Panc1 (cell line): ENCODE measurements at regions not wholly inside any gene's neighbourhood (a gene's known extent, or its start where the extent isn't known, plus 50 kb on each side); places are given as distances from the start of the nearest gene placed in this dataset.

ENCODE experiments used
- ATAC-seq: fragments of 200-7000 bp; cut with Tn5 transposase; 2 replicates; pipeline ENCODE4 v1.9.1; 2020; ENCODE audit warnings: mild to moderate bottlenecking, moderate library complexity
- BruUV-seq: library from RNA; stranded (reverse); fragments of 400-500 nt; replicated peaks from 2 replicates; lab custom pipeline; 2021; lab: Mats Ljungman, UMichigan
- CTCF ChIA-PET: fragments of 300-600 bp; sonication (Branson Sonifier 250); formaldehyde crosslinking; loops from one replicate; lab custom pipeline; 2022; ENCODE audit warnings: antibody characterized with exemption; lab: Charles Lee
- POLR2A ChIA-PET: fragments of 300-600 bp; sonication (Branson Sonifier 250); formaldehyde crosslinking; loops from one replicate; lab custom pipeline; 2022; ENCODE audit warnings: antibody characterized with exemption; lab: Charles Lee
- DNase-seq: peaks from one replicate; pipeline ENCODE4 v3.0.0-alpha.2; 2010; ENCODE audit warnings: low read depth, low spot score
- H3K27ac ChIP-seq: 2 replicates; pipeline ENCODE4 v1.5.1; 2011; ENCODE audit warnings: mild to moderate bottlenecking, low read length, inconsistent platforms
- H3K27me3 ChIP-seq: fragments of 200-500 bp; sonication (Bioruptor generic); 2 replicates; pipeline ENCODE4 v1.6.0; 2014; ENCODE audit warnings: low read length, inconsistent platforms; ENCODE audit not compliant: control insufficient read depth, insufficient read depth
- H3K36me3 ChIP-seq: fragments of 200-500 bp; sonication (Bioruptor generic); 2 replicates; pipeline ENCODE4 v1.5.1; 2014; ENCODE audit warnings: inconsistent platforms, mild to moderate bottlenecking, low read length, moderate library complexity; ENCODE audit not compliant: control insufficient read depth, insufficient read depth
- H3K4me1 ChIP-seq: 2 replicates; pipeline ENCODE4 v1.5.1; 2011; ENCODE audit warnings: inconsistent platforms, mild to moderate bottlenecking, low read length, moderate library complexity; ENCODE audit not compliant: control insufficient read depth, insufficient read depth
- H3K4me3 ChIP-seq, 2 experiments: 2 replicates each; pipeline ENCODE4 v1.5.1; 2011 to 2012; ENCODE audit warnings: low read depth in 2 of 2, low read length in 2 of 2, mild to moderate bottlenecking in 2 of 2, inconsistent platforms in 1 of 2, moderate library complexity in 1 of 2
- H3K9me3 ChIP-seq: fragments of 200-500 bp; sonication (Bioruptor generic); 2 replicates; pipeline ENCODE4 v1.5.1; 2014; ENCODE audit warnings: low read depth, mild to moderate bottlenecking, inconsistent platforms, low read length, moderate library complexity; ENCODE audit not compliant: control insufficient read depth, insufficient read depth
- POLR2AphosphoS5 ChIP-seq: IDR thresholded peaks from 2 replicates; pipeline ENCODE4 v1.6.1; 2012; ENCODE audit warnings: mild to moderate bottlenecking, low read depth, low read length, moderate library complexity
- SIN3A ChIP-seq: IDR thresholded peaks from 2 replicates; pipeline ENCODE4 v1.6.1; 2012; ENCODE audit warnings: low read depth, mild to moderate bottlenecking, low read length, moderate library complexity, borderline replicate concordance; ENCODE audit not compliant: insufficient read depth
- TCF7L2 ChIP-seq: IDR thresholded peaks from 2 replicates; pipeline ENCODE4 v1.6.1; 2011; ENCODE audit warnings: mild to moderate bottlenecking, low read depth, low read length, inconsistent platforms
- in situ Hi-C: cut with HindIII; loops from 2 replicates; pipeline ENCODE4 v1.10.0; 2016; ENCODE audit warnings: low sequenced_read_pairs, low pct_unique_long_range_greater_than_20kb
- intact Hi-C: fragments of 100-400 bp; cut with micrococcal nuclease; formaldehyde crosslinking; loops from one replicate; pipeline ENCODE4 v1.10.0; 2022; ENCODE audit not compliant: unreplicated experiment
- TF ChIP-seq, protein P1 (sequence below): fragments of 450-650 bp; IDR thresholded peaks from 2 replicates; pipeline ENCODE4 v1.5.1; 2017; ENCODE audit warnings: mild to moderate bottlenecking
- TF ChIP-seq, protein P2 (sequence below), 2 experiments: IDR thresholded peaks; 2 replicates each; pipeline ENCODE4 v1.6.1; 2011 to 2012; ENCODE audit warnings: low read depth in 2 of 2, control low read depth in 1 of 2, low read length in 1 of 2, mild to moderate bottlenecking in 1 of 2, moderate library complexity in 1 of 2; ENCODE audit not compliant: insufficient read depth in 1 of 2

DNA sequence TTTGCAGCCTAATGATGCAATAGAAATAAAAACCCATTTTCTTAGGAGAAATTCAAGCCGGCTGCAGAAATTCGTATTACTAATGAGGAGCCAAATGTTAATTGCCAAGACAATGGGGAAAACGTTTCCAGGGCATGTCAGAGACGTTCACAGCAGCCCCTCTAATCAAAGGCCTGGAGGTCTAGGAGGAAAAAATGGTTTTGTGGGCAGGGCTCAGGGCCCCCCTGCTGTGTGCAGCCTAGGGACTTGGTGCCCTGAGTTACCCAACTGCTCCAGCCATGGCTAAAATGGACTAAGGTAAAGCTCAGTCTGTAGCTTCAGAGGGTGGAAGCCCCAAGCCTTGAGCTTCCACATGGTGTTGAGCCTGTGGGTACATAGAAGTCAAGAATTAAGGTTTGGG is 461.4 kb downstream of the FAT4 start:
- Histone ChIP-seq H3K27ac (no peak overlapping the region), H3K4me1 (no peaks in the 10 kb centered on the region), H3K9me3 (no peaks in the 10 kb centered on the region), H3K4me3 (no peak overlapping the region), H3K27me3 (no peaks in the 10 kb centered on the region), H3K36me3 (no peaks in the 10 kb centered on the region)
- ChIA-PET CTCF (no interaction called here), POLR2A (no interaction called here)
- in situ Hi-C loops (no loop called here), intact Hi-C loops (no loop called here)
- TF ChIP-seq, protein P1, sequence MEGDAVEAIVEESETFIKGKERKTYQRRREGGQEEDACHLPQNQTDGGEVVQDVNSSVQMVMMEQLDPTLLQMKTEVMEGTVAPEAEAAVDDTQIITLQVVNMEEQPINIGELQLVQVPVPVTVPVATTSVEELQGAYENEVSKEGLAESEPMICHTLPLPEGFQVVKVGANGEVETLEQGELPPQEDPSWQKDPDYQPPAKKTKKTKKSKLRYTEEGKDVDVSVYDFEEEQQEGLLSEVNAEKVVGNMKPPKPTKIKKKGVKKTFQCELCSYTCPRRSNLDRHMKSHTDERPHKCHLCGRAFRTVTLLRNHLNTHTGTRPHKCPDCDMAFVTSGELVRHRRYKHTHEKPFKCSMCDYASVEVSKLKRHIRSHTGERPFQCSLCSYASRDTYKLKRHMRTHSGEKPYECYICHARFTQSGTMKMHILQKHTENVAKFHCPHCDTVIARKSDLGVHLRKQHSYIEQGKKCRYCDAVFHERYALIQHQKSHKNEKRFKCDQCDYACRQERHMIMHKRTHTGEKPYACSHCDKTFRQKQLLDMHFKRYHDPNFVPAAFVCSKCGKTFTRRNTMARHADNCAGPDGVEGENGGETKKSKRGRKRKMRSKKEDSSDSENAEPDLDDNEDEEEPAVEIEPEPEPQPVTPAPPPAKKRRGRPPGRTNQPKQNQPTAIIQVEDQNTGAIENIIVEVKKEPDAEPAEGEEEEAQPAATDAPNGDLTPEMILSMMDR, result no peak
- TF ChIP-seq, protein P2, sequence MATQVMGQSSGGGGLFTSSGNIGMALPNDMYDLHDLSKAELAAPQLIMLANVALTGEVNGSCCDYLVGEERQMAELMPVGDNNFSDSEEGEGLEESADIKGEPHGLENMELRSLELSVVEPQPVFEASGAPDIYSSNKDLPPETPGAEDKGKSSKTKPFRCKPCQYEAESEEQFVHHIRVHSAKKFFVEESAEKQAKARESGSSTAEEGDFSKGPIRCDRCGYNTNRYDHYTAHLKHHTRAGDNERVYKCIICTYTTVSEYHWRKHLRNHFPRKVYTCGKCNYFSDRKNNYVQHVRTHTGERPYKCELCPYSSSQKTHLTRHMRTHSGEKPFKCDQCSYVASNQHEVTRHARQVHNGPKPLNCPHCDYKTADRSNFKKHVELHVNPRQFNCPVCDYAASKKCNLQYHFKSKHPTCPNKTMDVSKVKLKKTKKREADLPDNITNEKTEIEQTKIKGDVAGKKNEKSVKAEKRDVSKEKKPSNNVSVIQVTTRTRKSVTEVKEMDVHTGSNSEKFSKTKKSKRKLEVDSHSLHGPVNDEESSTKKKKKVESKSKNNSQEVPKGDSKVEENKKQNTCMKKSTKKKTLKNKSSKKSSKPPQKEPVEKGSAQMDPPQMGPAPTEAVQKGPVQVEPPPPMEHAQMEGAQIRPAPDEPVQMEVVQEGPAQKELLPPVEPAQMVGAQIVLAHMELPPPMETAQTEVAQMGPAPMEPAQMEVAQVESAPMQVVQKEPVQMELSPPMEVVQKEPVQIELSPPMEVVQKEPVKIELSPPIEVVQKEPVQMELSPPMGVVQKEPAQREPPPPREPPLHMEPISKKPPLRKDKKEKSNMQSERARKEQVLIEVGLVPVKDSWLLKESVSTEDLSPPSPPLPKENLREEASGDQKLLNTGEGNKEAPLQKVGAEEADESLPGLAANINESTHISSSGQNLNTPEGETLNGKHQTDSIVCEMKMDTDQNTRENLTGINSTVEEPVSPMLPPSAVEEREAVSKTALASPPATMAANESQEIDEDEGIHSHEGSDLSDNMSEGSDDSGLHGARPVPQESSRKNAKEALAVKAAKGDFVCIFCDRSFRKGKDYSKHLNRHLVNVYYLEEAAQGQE (IDR thresholded peaks at IDR 0.05; ENCODE audit: insufficient read depth in 1 of 2, low read depth in 2 of 2, low read length in 1 of 2), result no peak
- no peak for TF ChIP-seq SIN3A
- no peak for TF ChIP-seq POLR2AphosphoS5
- no peak for TF ChIP-seq TCF7L2
- BruUV-seq, result no TSS peak
- DNase-seq, result no peak
- ATAC-seq, result no peak

DNA sequence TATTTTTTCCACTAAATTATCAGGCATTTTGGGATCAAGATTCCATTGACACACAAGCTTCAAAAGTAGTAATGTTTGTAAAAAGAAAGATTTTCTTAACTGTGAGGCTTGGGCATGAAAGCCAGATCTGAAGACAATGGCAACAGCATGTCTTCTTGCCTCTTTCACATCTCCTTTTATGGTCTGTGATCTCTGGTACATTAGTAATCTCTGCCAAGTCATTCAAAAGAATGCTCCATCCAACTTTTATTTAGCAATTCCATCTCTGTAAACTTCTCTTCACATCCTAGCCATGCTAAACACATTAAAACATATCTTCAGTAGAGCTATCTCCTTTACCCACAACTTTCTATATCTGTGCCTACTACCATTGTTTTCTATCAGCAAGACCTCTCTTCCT is 465.4 kb downstream of the FAT4 start:
- in situ Hi-C loops (no loop called here), intact Hi-C loops (no loop called here)
- H3K36me3 ChIP-seq, result no peaks in the 10 kb centered on the region
- no peak overlapping the region for H3K4me3 ChIP-seq
- ChIA-PET CTCF (no interaction called here), POLR2A (no interaction called here)
- no peak for TF ChIP-seq TCF7L2
- TF ChIP-seq, protein P2 (IDR thresholded peaks at IDR 0.05; ENCODE audit: insufficient read depth in 1 of 2, low read depth in 2 of 2, low read length in 1 of 2), result no peak
- TF ChIP-seq, protein P1, result no peak
- no peak for TF ChIP-seq SIN3A
- TF ChIP-seq POLR2AphosphoS5, result no peak
- no peak for DNase-seq
- H3K4me1 ChIP-seq, result no peaks in the 10 kb centered on the region
- no peaks in the 10 kb centered on the region for H3K27me3 ChIP-seq
- H3K27ac ChIP-seq, result no peak overlapping the region
- H3K9me3 ChIP-seq, result no peaks in the 10 kb centered on the region
- no TSS peak for BruUV-seq
- ATAC-seq, result no peak
